Natural killer cell (primary cell): ENCODE measurements at regions not wholly inside any gene's neighbourhood (a gene's known extent, or its start where the extent isn't known, plus 50 kb on each side); places are given as distances from the start of the nearest gene placed in this dataset.

Experiments used
- ATAC-seq, 3 donors: fragments of 150-1000 bp in 2 of 3; fragments of 200-7000 bp in 1 of 3; cut with Tn5 transposase; 1 replicate in 1 of 3; 2 replicates in 2 of 3; pipeline ENCODE4 v1.10.0; 2021; ENCODE audit warnings: mild to moderate bottlenecking in 2 of 3, moderate library complexity in 2 of 3
- DNase-seq, 2 donors: peaks; one replicate each; pipeline versions ENCODE4 v3.0.0 to v3.0.0-alpha.2; 2013 to 2021; ENCODE audit warnings: mixed read lengths in 1 of 2
- H3K27ac ChIP-seq: one replicate; pipeline ENCODE4 v1.5.1; 2013; ENCODE audit warnings: mild to moderate bottlenecking, low read length
- H3K27me3 ChIP-seq: one replicate; pipeline ENCODE4 v1.6.1; 2013; ENCODE audit warnings: low read length; ENCODE audit not compliant: control insufficient read depth, insufficient read depth
- H3K36me3 ChIP-seq: one replicate; pipeline ENCODE4 v1.6.1; 2013; ENCODE audit warnings: low read length; ENCODE audit not compliant: control insufficient read depth, insufficient read depth
- H3K4me1 ChIP-seq: one replicate; pipeline ENCODE4 v1.6.1; 2013; ENCODE audit warnings: low read length; ENCODE audit not compliant: control insufficient read depth, insufficient read depth
- H3K4me3 ChIP-seq: one replicate; pipeline ENCODE4 v1.5.1; 2013; ENCODE audit warnings: low read length
- H3K9me3 ChIP-seq: one replicate; pipeline ENCODE4 v1.6.1; 2013; ENCODE audit warnings: low read length; ENCODE audit not compliant: control insufficient read depth, insufficient read depth
- H3K27ac Mint-ChIP-seq, 2 donors: one replicate each; pipeline ENCODE4 v1.8.0; 2022; ENCODE audit warnings: mild to moderate bottlenecking in 2 of 2, mixed read lengths in 2 of 2, moderate library complexity in 1 of 2
- H3K27me3 Mint-ChIP-seq, 2 donors: one replicate each; pipeline ENCODE4 v1.8.0; 2022; ENCODE audit warnings: low read depth in 2 of 2, mixed read lengths in 2 of 2
- H3K36me3 Mint-ChIP-seq: one replicate; pipeline ENCODE4 v1.8.0; 2022; ENCODE audit warnings: mixed read lengths
- H3K4me1 Mint-ChIP-seq, 2 donors: one replicate each; pipeline ENCODE4 v1.8.0; 2022; ENCODE audit warnings: mixed read lengths in 2 of 2
- H3K4me3 Mint-ChIP-seq: one replicate; pipeline ENCODE4 v1.8.0; 2022; ENCODE audit warnings: mild to moderate bottlenecking, moderate library complexity, mixed read lengths
- H3K9me3 Mint-ChIP-seq, 2 donors: one replicate each; pipeline ENCODE4 v1.8.0; 2022; ENCODE audit warnings: mixed read lengths in 2 of 2
- CTCF ChIP-seq: fragments of 200-600 bp; IDR thresholded peaks from one replicate; pipeline ENCODE4 v1.8.0; 2022; ENCODE audit warnings: antibody characterized with exemption
- WGBS: methylation state at CpG from one replicate; pipeline ENCODE4 v1.1.7; 2013; ENCODE audit warnings: missing lambda C conversion rate; ENCODE audit not compliant: insufficient coverage; 5-methylcytosine and 5-hydroxymethylcytosine counted together
- intact Hi-C: fragments of 100-400 bp; cut with micrococcal nuclease; formaldehyde crosslinking; loops from one replicate; pipeline ENCODE4 v1.14.2; 2022

DNA sequence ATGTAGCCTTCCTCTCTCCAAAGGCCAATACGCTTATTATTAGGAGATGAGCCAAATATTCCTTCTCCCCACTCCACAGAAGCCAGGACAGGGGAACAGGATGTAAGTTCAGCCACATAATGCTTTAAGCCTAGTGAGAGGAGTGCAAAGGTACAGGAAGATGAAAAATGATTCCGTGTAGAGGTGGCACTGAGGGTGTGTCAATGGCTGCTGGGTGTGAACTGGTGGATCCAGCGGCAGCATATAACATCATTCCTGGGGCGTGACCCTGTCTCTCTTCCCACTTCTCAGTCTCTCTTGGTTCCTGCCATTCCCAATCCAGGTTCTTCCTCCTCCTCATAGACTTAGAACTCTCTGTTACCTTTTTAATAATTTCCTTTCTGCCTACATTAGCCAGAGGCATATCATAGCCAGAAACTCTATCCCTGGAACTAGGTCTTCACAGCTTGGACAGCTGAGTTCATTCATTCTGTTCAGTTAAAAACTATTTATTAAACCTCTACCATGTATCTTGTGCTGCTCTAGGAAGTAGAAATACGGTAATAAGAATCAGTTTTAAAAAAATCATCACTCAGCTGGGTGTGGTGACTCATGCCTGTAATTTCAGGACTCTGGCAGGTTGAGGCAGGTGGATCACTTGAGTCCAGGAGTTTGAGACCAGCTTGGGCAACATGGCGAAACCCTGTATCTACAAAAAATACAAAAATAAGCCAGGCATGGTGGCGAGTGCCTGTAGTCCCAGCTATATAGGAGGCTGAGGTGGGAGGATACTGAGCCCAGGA, 58.0 kb upstream of the FAM20A start:
- Mint-ChIP-seq H3K4me3 (no peak overlapping the region), H3K27ac (no peak overlapping the region), H3K27me3 (peaks cover 17 to 26% of the 10 kb centered on the region in 2 donors), H3K36me3 (no peaks in the 10 kb centered on the region), H3K9me3 (no peaks in the 10 kb centered on the region), H3K4me1 (no peaks in the 10 kb centered on the region)
- DNase-seq (no peak), ATAC-seq (no peak)
- Histone ChIP-seq H3K27ac (no peak overlapping the region), H3K4me1 (no peaks in the 10 kb centered on the region), H3K27me3 (peaks cover 2% of the 10 kb centered on the region), H3K36me3 (no peaks in the 10 kb centered on the region), H3K4me3 (no peak overlapping the region), H3K9me3 (no peaks in the 10 kb centered on the region)
- no peak for TF ChIP-seq CTCF
- intact Hi-C loops = no loop called here
- WGBS = 76% methylated on average over 5 of the region's 7 CpGs

DNA sequence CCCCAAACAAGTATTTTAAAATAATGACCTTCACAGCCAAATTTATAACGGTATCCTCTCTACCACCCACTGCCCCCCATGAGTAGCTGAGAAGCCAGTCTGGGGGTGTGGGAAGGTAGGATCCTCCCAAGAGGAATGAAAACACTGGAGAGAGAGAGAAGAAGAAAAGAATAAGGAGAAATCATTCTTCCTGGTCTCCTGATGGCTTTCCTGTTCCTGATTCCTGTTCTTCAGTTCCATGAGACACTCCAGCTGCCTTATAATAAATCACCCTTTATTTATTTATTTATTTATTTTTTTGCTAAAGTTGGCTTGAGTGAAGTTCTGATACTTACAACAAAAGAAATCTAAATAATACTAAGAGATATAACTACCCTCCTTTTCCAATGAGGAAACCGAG, 56.4 kb upstream of the FAM20A start:
- no peak overlapping the region for H3K27ac Mint-ChIP-seq
- no peaks in the 10 kb centered on the region for H3K9me3 Mint-ChIP-seq
- H3K27ac ChIP-seq = no peak overlapping the region
- no peak overlapping the region for H3K4me3 Mint-ChIP-seq
- H3K27me3 Mint-ChIP-seq = peaks cover 11 to 20% of the 10 kb centered on the region in 2 donors
- ATAC-seq (no peak), DNase-seq (no peak)
- TF ChIP-seq CTCF = no peak
- H3K36me3 ChIP-seq = no peaks in the 10 kb centered on the region
- intact Hi-C loops = no loop called here
- H3K36me3 Mint-ChIP-seq = no peaks in the 10 kb centered on the region
- 100% methylated on average over 1 of the region's 2 CpGs for WGBS
- no peaks in the 10 kb centered on the region for H3K9me3 ChIP-seq
- no peaks in the 10 kb centered on the region for H3K4me1 Mint-ChIP-seq
- no peak overlapping the region for H3K4me3 ChIP-seq
- H3K27me3 ChIP-seq = no peaks in the 10 kb centered on the region
- H3K4me1 ChIP-seq = no peaks in the 10 kb centered on the region

DNA sequence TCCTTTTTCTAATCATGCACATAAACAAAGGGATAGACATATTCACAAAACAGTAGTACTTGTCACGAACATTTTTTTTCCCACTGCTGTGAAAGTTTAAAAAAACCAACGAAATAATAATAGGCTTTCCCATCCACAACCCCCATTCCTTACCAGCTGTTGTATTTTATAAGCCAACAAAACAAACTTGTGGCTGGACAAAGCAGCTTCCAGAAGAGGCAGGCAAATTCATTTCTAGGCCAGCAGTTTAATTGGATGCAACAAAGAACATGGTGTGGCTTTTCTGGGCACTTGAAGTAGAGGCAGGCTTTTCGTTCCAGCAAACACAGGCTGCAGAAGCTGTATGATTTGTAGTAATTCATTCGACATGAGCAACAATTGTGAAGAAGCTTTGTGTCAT, 56.0 kb upstream of the FAM20A start:
- no peak overlapping the region for H3K4me3 ChIP-seq
- intact Hi-C loops = no loop called here
- WGBS = 81% methylated on average over 4 of the region's 4 CpGs

More for the DNA sequence above, 56.0 kb upstream of the FAM20A start:
- Histone ChIP-seq H3K36me3 (no peaks in the 10 kb centered on the region), H3K9me3 (no peaks in the 10 kb centered on the region), H3K27ac (no peak overlapping the region), H3K27me3 (no peaks in the 10 kb centered on the region), H3K4me1 (no peaks in the 10 kb centered on the region)
- no peak overlapping the region for H3K27ac Mint-ChIP-seq
- no peaks in the 10 kb centered on the region for H3K9me3 Mint-ChIP-seq
- no peak for TF ChIP-seq CTCF
- peaks cover 11 to 23% of the 10 kb centered on the region in 2 donors for H3K27me3 Mint-ChIP-seq
- ATAC-seq (no peak), DNase-seq (no peak)
- no peak overlapping the region for H3K4me3 Mint-ChIP-seq
- H3K4me1 Mint-ChIP-seq = no peaks in the 10 kb centered on the region
- H3K36me3 Mint-ChIP-seq = no peaks in the 10 kb centered on the region
